ENCODE measurements at regions not wholly inside any gene's neighbourhood (a gene's known extent, or its start where the extent isn't known, plus 50 kb on each side); places are given as distances from the start of the nearest gene placed in this dataset.

GRCh38 chr5:23303836-23304235, 203.6 kb upstream of the PRDM9 start:
- no peak for DNase-seq (ENCODE audit: low read depth)
- TF ChIP-seq, protein P1, sequence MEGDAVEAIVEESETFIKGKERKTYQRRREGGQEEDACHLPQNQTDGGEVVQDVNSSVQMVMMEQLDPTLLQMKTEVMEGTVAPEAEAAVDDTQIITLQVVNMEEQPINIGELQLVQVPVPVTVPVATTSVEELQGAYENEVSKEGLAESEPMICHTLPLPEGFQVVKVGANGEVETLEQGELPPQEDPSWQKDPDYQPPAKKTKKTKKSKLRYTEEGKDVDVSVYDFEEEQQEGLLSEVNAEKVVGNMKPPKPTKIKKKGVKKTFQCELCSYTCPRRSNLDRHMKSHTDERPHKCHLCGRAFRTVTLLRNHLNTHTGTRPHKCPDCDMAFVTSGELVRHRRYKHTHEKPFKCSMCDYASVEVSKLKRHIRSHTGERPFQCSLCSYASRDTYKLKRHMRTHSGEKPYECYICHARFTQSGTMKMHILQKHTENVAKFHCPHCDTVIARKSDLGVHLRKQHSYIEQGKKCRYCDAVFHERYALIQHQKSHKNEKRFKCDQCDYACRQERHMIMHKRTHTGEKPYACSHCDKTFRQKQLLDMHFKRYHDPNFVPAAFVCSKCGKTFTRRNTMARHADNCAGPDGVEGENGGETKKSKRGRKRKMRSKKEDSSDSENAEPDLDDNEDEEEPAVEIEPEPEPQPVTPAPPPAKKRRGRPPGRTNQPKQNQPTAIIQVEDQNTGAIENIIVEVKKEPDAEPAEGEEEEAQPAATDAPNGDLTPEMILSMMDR (IDR thresholded peaks at IDR 0.05; ENCODE audit: insufficient read depth, low read depth, low read length) = no peak
- H3K4me3 ChIP-seq (ENCODE audit: low read depth, low read length) = no peak overlapping the region

DNA sequence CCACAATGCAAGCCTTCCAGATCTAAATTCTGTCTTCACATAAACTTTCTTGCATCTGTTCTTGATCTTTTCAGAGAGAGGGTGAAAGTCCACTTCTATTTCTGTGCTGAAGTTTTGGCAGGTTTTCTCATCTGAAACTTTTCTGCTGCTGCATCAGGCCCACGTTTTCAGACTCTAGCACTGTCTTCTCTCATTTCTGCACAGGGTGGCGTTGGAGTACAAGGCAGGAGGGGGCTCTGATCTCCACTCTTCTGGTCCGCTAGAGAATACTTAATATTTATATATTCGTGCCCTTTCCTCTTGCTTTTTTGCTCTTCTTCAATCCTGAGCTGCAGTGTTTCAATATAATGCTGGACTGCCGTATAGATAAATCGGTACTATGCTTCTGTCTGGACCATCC, 204.0 kb upstream of the PRDM9 start:
- TF ChIP-seq, protein P1 (IDR thresholded peaks at IDR 0.05; ENCODE audit: insufficient read depth, low read depth, low read length) = no peak
- no peak overlapping the region for H3K4me3 ChIP-seq (ENCODE audit: low read depth, low read length)
- no peak for DNase-seq (ENCODE audit: low read depth)

- TF ChIP-seq, protein P1 (IDR thresholded peaks at IDR 0.05; ENCODE audit: insufficient read depth, low read depth, low read length) = no peak
- no peak overlapping the region for H3K4me3 ChIP-seq (ENCODE audit: low read depth, low read length)
- no peak for DNase-seq (ENCODE audit: low read depth)
Observed at GRCh38 chr5:23302438-23302837, 205.0 kb upstream of the PRDM9 start.

- TF ChIP-seq, protein P1 (IDR thresholded peaks at IDR 0.05; ENCODE audit: insufficient read depth, low read depth, low read length) = no peak
- no peak overlapping the region for H3K4me3 ChIP-seq (ENCODE audit: low read depth, low read length)
Observed at GRCh38 chr5:23289162-23289561, 218.2 kb upstream of the PRDM9 start.

GRCh38 chr5:23284656-23285055, 222.8 kb upstream of the PRDM9 start:
- DNase-seq (ENCODE audit: low read depth) = no peak
- TF ChIP-seq, protein P1 (IDR thresholded peaks at IDR 0.05; ENCODE audit: insufficient read depth, low read depth, low read length) = no peak

More at GRCh38 chr5:23289162-23289561, 218.2 kb upstream of the PRDM9 start:
- no peak for DNase-seq (ENCODE audit: low read depth)

DNA sequence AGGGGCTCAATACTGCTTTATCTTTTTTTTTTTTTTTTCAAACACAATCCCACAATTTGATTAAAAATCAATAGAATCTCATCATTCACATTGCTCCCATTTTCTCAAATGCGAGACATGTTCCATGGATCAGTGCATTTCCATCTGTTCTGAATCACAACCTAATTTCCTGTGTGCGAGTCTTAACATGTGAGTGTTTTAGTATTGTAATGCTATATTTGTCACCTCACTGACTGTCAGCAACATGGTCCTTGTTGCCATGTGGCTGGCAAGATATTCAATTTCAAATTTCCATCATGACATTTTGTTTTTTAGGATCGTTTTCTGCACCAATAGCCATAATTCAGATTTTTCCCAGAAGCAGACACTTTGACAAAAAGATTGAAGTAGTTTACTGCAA, 233.2 kb upstream of the PRDM9 start:
- DNase-seq (ENCODE audit: low read depth) = no peak
- TF ChIP-seq, protein P1 (IDR thresholded peaks at IDR 0.05; ENCODE audit: insufficient read depth, low read depth, low read length) = no peak
- H3K4me3 ChIP-seq (ENCODE audit: low read depth, low read length) = no peak overlapping the region

More at GRCh38 chr5:23284656-23285055, 222.8 kb upstream of the PRDM9 start:
- no peak overlapping the region for H3K4me3 ChIP-seq (ENCODE audit: low read depth, low read length)

- H3K4me3 ChIP-seq (ENCODE audit: low read depth, low read length) = no peak overlapping the region
- no peak for DNase-seq (ENCODE audit: low read depth)
- TF ChIP-seq, protein P1 (IDR thresholded peaks at IDR 0.05; ENCODE audit: insufficient read depth, low read depth, low read length) = no peak
Observed at GRCh38 chr5:23269981-23270380, 237.4 kb upstream of the PRDM9 start.

Measured in fibroblast of villous mesenchyme (primary cell).